ENCODE measurements at regions not wholly inside any gene's neighbourhood (a gene's known extent, or its start where the extent isn't known, plus 50 kb on each side); places are given as distances from the start of the nearest gene placed in this dataset.

DNA sequence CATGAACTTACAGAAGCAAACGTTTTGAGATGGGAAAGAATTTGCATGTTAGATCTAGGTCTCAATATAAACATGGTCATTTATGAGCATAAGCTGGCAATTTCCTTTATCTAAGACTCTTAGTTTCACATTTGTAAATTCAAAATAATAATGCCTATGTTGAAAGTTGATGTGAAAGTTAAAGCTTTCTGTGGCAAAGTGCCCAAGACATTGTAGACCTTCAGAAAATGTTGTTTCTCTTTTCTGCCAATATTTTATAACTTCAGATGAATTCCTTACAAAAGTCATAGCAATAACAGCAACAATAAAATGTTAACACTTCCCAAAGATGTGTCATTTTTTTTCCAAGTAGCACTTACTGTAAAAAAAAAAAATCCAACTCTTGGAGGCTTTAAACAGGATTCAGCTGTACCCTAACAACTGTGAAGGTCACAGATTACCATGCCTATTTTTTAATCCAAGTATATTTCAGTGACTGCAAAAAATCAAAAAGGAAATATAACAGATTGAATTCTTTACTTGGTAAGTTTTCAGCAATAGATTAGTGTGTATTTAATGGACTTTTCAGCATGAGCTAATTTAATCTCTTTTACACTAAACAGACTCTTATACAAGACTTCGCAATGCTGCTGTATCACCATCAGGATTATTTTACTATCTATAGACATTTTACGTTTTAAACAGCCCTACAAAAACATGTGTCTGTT lies 206.5 kb upstream of the PDE5A start:
- Histone ChIP-seq H4K20me1 (ENCODE audit: control insufficient read depth, insufficient read depth) (no peaks in the 10 kb centered on the region), H3K9me3 (replicated peaks; ENCODE audit: control insufficient read depth, insufficient read depth, low read length) (no peaks in the 10 kb centered on the region), H3K79me2 (ENCODE audit: control insufficient read depth, insufficient read depth, low read length) (no peaks in the 10 kb centered on the region), H3K4me2 (ENCODE audit: control insufficient read depth, insufficient read depth) (no peak overlapping the region), H2AFZ (ENCODE audit: control insufficient read depth, low read depth, low read length) (no peak overlapping the region), H3K4me1 (ENCODE audit: control insufficient read depth, insufficient read depth, low read length) (no peaks in the 10 kb centered on the region), H3K4me3 (no peak overlapping the region), H3K27ac (ENCODE audit: control insufficient read depth, insufficient read depth) (no peak overlapping the region), H3K27me3 (replicated peaks in 1 of 2; ENCODE audit: control insufficient read depth in 2 of 2, insufficient read depth in 2 of 2, low read length in 1 of 2) (no peaks in the 10 kb centered on the region), H3K36me3 (ENCODE audit: control insufficient read depth in 2 of 2, insufficient read depth in 2 of 2, low read length in 1 of 2) (no peaks in the 10 kb centered on the region), H3K9ac (ENCODE audit: control insufficient read depth, insufficient read depth, low read length) (no peak overlapping the region)
- RAD21 ChIA-PET (ENCODE audit: unreplicated experiment) = no interaction called here
- CTCF ChIA-PET = no interaction called here
- intact Hi-C loops (cut with micrococcal nuclease; ENCODE audit: unreplicated experiment) = no loop called here
- FAIRE-seq (no peak), ATAC-seq (no peak), DNase-seq (ENCODE audit: low read depth, low spot score) (no peak)
- 20% methylated on average over 3 of the region's 3 CpGs for WGBS (ENCODE audit: insufficient coverage, insufficient replicate concordance, low lambda C conversion rate, missing lambda C conversion rate)
- BruUV-seq (replicated peaks) = no TSS peak
- in situ Hi-C loops (cut with MboI) = no loop called here
- POLR2A ChIA-PET = interaction anchor here (0.5 kb wide), 1 partner anchor 1410 kb away, joined by 3 read pairs; no protein-coding TSS in a partner anchor
- SMC1A ChIA-PET (ENCODE audit: uncharacterized antibody, unreplicated experiment) = interaction anchor here (0.8 to 1.4 kb wide), 2 partner anchors 14 to 37 kb away, joined by 3 read pairs; no protein-coding TSS in a partner anchor
- TF ChIP-seq ATF2 (IDR thresholded peaks at IDR 0.05; ENCODE audit: low read length) = no peak
- TF ChIP-seq CBX5 (IDR thresholded peaks at IDR 0.05; ENCODE audit: low read depth) = no peak
- no peak for TF ChIP-seq FOXM1 (IDR thresholded peaks at IDR 0.05; ENCODE audit: low read depth, low read length)
- TF ChIP-seq EED (IDR thresholded peaks at IDR 0.05; ENCODE audit: low read depth) = no peak
- no peak for TF ChIP-seq POLR2AphosphoS2 (IDR thresholded peaks at IDR 0.05; ENCODE audit: low read depth, low read length)
- no peak for TF ChIP-seq CEBPB (IDR thresholded peaks at IDR 0.05; ENCODE audit: borderline replicate concordance in 1 of 2, low read depth in 2 of 2, low read length in 2 of 2)
- TF ChIP-seq, protein P1, sequence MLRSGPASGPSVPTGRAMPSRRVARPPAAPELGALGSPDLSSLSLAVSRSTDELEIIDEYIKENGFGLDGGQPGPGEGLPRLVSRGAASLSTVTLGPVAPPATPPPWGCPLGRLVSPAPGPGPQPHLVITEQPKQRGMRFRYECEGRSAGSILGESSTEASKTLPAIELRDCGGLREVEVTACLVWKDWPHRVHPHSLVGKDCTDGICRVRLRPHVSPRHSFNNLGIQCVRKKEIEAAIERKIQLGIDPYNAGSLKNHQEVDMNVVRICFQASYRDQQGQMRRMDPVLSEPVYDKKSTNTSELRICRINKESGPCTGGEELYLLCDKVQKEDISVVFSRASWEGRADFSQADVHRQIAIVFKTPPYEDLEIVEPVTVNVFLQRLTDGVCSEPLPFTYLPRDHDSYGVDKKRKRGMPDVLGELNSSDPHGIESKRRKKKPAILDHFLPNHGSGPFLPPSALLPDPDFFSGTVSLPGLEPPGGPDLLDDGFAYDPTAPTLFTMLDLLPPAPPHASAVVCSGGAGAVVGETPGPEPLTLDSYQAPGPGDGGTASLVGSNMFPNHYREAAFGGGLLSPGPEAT (IDR thresholded peaks at IDR 0.05; ENCODE audit: low read depth) = no peak
- no peak for TF ChIP-seq ESRRA (IDR thresholded peaks at IDR 0.05; ENCODE audit: low read length)
- no peak for TF ChIP-seq MEF2B (IDR thresholded peaks at IDR 0.05; ENCODE audit: partially characterized antibody, poor library complexity, severe bottlenecking)
- TF ChIP-seq, protein P2, sequence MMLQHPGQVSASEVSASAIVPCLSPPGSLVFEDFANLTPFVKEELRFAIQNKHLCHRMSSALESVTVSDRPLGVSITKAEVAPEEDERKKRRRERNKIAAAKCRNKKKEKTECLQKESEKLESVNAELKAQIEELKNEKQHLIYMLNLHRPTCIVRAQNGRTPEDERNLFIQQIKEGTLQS (IDR thresholded peaks at IDR 0.05; ENCODE audit: borderline replicate concordance, extremely low read depth, low read depth, low read length) = no peak
- TF ChIP-seq MEF2A (IDR thresholded peaks at IDR 0.05; ENCODE audit: insufficient read depth, low read depth, low read length) = no peak
- TF ChIP-seq ZBTB11 (CRISPR knock-in tag; IDR thresholded peaks at IDR 0.05) = no peak
- no peak for TF ChIP-seq CREB1 (IDR thresholded peaks at IDR 0.05; ENCODE audit: low read depth)

All from GM12878 (cell line).